Left renal pelvis (tissue), 4 donors: ENCODE measurements at regions not wholly inside any gene's neighbourhood (a gene's known extent, or its start where the extent isn't known, plus 50 kb on each side); places are given as distances from the start of the nearest gene placed in this dataset.
"Not testable (repeated sequence)": the region's sequence is repeated elsewhere in the genome, so short reads cannot be mapped to it uniquely, and the experiment has no call there.

ENCODE experiments used
- DNase-seq, 4 donors: peaks; one replicate each; pipeline ENCODE4 v3.0.0-alpha.2; 2013; ENCODE audit warnings: low read depth in 4 of 4, low spot score in 3 of 4

DNA sequence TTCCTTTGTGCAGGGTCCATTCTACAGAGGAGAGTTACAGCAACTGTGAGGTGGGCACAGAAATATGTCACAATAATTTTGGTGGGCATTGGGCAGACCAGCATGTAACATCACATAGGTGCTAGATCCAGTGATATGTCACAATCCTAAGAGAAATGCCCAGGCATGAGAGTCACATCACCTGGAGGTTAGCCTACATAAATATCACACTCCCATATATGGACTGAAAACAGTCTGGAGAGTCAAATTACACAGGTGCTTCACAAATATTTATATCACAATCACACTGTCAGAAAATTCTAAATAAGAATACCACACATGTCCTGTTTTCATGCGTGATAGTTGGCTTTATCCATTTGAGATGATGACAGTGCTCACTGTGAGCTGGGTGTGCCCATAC is 903.7 kb upstream of the AMELY start:
- no peak for DNase-seq

DNA sequence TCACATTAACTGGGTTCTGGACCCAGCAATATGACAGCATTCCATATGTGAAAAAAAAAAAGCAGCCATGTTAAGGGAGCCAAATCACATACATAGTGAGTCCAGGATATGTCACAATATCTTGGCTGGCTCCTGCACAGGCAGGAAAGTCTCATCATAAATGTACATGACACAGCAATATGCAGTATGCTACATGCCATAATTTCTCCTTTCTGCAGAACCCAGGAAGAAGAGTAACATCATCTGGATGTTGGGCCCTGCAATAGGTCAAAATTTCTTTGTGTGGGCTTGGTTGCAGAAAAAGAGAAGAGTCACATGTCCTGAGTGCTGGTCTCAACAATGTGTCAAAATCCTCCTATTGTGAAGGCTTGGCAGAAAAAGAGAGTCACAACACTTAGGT is 902.8 kb upstream of the AMELY start:
- DNase-seq: no peak

DNA sequence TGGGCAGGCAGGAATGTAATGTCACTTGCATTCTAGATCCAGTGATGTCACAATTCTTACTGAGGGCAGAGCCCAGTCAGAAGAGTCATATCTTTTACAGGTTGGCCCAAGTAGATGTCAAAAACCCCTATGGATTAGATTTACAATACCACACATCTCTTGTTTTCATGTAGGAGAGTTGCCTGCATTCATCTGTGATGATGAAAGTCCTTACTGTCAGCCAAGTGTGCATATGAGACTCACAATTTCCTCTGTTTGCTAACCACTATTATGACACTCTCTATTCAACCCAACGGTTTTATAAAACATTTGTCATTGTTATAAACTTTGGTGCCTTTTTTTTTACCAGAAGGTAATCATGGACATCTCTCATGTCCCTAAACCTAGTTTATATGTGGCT is 898.8 kb upstream of the AMELY start:
- DNase-seq: no peak

- no peak for DNase-seq
Observed at GRCh38 chrY:7807516-7807870, 895.9 kb upstream of the AMELY start.

DNA sequence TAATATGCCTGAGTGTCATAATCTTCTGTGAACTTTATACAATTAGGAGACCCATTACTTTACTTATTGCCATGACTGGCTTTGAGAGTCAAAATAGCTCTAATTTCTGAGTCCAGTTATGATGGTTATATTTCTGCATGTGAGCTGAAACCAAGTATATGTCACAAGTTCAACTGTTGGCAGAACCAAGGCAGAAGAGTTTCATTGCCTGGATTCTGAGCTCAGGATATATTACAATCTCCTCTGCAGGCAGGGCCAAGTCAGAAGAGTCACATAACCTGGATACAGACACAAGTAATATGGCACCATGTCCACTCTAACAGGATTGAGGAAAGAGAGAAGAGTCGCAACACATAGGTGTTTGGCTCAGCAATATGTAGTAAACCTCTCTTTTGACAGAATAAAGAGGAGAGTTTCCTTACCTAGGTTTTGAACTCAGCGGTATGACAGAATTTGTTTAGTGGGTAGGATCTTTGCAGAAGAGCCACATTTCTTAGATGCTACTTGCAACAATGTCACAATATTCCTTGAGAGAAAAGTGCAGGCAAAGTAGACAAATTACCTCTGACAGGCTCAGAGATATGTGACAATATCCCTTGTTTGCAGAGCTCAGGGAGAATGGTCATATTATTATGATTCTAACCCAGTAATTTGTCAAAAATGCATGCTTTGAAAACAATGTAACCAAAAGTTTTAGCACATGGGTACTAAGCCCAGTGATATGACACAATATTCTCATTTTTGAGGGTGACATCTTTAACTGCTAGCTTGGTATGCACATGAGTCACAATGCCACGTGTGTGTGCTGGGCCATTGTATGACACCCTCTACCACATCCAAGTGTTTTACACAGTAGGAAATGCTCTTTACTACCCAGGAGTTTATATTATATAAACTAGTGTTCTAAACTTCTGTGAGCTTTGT is 895.3 kb upstream of the AMELY start:
- no peak for DNase-seq

GRCh38 chrY:7805624-7806023 is 894.1 kb upstream of the AMELY start:
- DNase-seq: no peak

GRCh38 chrY:7803737-7804136 is 892.2 kb upstream of the AMELY start:
- no peak for DNase-seq

GRCh38 chrY:7796128-7796527 is 884.6 kb upstream of the AMELY start:
- no peak for DNase-seq

DNA sequence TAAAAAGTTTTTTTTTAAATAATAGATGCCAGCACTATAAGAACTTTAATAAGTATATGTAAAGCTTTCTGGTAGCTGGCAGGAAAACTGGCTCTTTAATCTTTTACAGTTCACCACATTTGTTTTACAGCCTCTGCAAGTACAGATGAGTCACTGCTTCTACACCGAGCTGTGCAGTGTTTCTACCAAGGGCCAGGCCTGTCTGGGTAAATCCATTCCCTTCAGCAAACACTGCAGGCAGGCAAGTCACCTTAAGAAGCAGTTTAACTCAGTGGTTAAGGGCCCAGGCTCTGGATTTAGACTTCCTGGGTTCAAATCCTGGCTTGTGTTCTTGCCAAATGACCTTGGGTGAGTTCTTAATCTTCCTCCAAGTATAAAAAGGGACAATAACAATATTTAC is 882.9 kb upstream of the AMELY start:
- no peak for DNase-seq

GRCh38 chrY:7793989-7794388 is 882.4 kb upstream of the AMELY start:
- DNase-seq: no peak

- DNase-seq: no peak
Observed at GRCh38 chrY:7792431-7792830, 880.9 kb upstream of the AMELY start.

- DNase-seq: no peak
Observed at GRCh38 chrY:7781501-7781900, 869.9 kb upstream of the AMELY start.

DNA sequence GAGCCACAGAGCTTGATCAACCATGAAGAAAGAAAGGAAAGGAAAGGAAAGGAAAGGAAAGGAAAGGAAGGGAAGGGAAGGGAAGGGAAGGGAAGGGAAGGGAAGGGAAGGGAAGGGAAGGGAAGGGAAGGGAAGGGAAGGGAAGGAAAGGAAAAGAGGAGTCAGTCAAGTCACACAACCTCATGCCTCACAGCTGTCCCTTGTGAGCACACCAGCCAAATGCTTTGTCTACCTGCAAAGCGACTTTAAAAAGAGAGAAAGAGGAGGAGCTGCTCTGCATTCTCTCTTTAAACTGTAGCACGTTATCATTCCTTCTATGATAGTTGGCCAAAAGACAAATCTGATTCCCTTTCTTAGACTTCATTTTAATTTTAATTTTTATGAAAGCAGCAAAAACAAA is 863.9 kb upstream of the AMELY start:
- DNase-seq: not testable (repeated sequence)

DNA sequence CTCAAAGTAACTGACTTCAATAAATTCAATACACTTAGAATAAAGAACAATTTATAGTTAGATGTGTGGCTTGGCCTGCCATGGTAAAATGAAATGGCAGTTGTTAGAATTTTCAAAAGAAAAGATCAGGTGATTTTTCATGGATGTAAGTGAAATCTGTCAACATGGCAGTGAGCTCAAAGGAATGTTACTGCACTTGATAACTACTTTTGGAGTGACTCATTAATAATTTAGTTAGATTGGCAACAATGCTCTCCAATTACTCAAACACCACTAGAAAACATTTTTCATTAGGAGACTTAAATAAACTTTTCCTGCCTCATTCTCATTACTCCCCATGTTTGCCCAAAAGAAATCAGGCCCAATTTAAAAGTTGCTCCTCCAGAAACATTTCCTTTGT is 860.2 kb upstream of the AMELY start:
- no peak for DNase-seq

DNA sequence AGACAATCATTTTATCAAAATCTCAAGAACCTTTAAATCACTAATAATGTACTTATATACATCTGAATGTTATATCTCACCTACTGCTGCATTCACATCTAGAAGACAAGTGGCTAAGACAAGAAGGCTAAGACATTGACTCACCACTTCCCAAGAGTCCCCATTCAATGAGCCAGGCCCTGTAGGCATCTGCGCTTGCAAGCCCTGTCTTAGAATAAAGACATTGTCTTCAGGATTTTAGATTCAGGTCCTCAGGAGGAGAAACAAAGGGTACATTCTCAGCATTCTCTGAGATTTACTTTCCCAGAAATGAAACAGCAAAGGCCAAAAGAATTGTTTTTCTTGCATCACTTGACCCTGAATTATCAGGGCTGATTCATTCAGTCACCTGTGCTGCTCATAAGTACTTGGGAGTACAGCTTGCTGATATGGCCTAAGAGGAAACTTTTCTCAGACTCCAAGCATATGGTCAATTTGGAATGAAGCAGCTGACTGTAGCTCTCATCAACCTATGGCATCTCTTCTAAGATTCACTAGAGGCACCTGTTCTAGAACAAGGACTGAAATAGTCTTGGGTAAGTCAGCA is 858.3 kb upstream of the AMELY start:
- no peak for DNase-seq

- no peak for DNase-seq
Observed at GRCh38 chrY:7768901-7769300, 857.3 kb upstream of the AMELY start.

- no peak for DNase-seq
Observed at GRCh38 chrY:7753711-7754110, 842.2 kb upstream of the AMELY start.

GRCh38 chrY:7746781-7747180 is 835.2 kb upstream of the AMELY start:
- no peak for DNase-seq

GRCh38 chrY:7745581-7745901 is 834.0 kb upstream of the AMELY start:
- no peak for DNase-seq

DNA sequence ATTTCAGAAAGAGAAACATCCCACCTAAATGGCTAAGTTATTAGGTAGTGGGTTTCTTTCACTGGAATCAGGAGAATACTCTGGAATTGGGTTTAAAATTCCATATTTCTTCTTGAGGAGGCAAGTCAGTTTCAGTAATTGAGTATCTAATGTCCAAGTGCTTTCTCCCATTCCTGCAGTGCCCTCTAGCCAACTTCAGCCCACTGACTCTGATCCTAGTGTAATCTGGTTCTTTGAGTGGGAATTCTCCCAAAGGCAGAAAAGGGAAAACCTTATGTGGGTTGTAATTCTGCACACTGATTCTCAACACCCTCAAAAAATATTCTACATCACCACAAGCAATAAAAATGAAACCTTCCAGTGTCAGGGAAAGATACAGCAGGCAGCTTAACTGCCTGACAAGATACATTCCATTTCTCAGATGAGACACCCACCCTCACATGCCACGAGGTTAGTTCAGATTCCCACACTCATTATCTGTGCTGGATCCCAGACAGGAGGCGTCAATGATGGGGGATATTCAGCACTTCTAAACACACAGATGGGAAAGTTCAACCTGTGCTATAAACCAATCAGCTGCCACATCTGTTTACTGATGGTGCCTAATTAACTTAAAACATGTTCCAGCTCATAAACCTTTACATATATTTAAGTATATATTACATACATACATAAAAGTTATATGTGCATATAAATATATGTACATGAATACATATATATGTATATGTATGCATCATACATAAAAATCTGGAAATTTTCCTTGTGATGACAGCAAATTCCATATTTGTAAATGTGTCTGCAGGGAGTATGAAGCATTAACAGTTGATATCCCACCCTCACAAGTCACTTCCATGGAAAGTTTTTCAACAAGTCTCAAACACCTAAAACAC is 833.4 kb upstream of the AMELY start:
- no peak for DNase-seq

- no peak for DNase-seq
Observed at GRCh38 chrY:7736847-7737365, 825.4 kb upstream of the AMELY start.
